Liver (tissue), 3 donors: ENCODE measurements at regions not wholly inside any gene's neighbourhood (a gene's known extent, or its start where the extent isn't known, plus 50 kb on each side); places are given as distances from the start of the nearest gene placed in this dataset.

ENCODE experiments used
- JUND ChIP-seq, 2 donors: IDR thresholded peaks; 2 replicates each; pipeline ENCODE4 v1.6.1; 2016; ENCODE audit warnings: antibody characterized with exemption in 2 of 2
- RAD21 ChIP-seq, 2 donors: IDR thresholded peaks; 2 replicates each; pipeline ENCODE4 v1.6.1; 2016; ENCODE audit warnings: antibody characterized with exemption in 2 of 2, mild to moderate bottlenecking in 2 of 2
- REST ChIP-seq: IDR thresholded peaks from 2 replicates; pipeline ENCODE4 v1.6.1; 2016; ENCODE audit warnings: antibody characterized with exemption, mild to moderate bottlenecking
- TF ChIP-seq, protein P1 (sequence below): fragments of 150-350 bp; IDR thresholded peaks from 2 replicates; pipeline ENCODE4 v1.5.1; 2017; ENCODE audit warnings: improper control_type of control experiment, low read depth, low read length; ENCODE audit not compliant: missing input control
- donor health status: healthy.
- donor health status: healthy.

DNA sequence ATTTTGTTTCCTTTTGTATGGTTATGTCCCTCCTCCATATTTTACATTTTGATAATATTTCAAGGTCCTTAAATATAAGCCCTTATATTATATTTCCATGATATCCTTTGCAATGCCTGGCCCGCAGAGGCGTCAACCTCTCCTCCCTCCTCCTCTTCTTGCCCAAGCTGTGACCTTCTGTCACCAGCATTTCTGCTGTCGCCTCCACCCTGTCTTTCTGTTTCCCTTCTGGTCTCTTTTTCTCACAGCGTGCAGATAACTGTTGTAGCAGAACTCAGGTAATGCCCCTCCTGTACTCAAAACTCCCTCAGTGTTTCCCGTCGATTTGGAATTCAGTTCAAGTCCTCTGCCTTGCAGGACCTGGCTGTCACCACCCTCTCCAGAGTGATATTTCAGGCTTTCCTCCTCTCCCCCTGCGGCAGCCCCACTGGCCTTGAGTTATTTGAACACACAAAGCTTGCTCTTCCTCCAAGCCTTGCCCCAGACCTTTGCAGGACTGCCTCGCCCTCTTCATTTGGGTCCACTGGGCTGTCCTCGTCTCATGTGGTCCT lies 709.3 kb downstream of the DCDC2C start:
- no peak for TF ChIP-seq REST
- TF ChIP-seq JUND (IDR thresholded peaks at IDR 0.05) = no peak
- TF ChIP-seq, protein P1, sequence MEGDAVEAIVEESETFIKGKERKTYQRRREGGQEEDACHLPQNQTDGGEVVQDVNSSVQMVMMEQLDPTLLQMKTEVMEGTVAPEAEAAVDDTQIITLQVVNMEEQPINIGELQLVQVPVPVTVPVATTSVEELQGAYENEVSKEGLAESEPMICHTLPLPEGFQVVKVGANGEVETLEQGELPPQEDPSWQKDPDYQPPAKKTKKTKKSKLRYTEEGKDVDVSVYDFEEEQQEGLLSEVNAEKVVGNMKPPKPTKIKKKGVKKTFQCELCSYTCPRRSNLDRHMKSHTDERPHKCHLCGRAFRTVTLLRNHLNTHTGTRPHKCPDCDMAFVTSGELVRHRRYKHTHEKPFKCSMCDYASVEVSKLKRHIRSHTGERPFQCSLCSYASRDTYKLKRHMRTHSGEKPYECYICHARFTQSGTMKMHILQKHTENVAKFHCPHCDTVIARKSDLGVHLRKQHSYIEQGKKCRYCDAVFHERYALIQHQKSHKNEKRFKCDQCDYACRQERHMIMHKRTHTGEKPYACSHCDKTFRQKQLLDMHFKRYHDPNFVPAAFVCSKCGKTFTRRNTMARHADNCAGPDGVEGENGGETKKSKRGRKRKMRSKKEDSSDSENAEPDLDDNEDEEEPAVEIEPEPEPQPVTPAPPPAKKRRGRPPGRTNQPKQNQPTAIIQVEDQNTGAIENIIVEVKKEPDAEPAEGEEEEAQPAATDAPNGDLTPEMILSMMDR = no peak
- TF ChIP-seq RAD21 (IDR thresholded peaks at IDR 0.05) = no peak
